B cell (primary cell): ENCODE measurements at regions not wholly inside any gene's neighbourhood (a gene's known extent, or its start where the extent isn't known, plus 50 kb on each side); places are given as distances from the start of the nearest gene placed in this dataset.

Experiments
- ATAC-seq: fragments of 200-7000 bp; cut with Tn5 transposase; one replicate; pipeline ENCODE4 v1.10.0; 2021; ENCODE audit warnings: low read depth, mild to moderate bottlenecking, moderate number of reproducible peaks, moderate library complexity
- CTCF ChIA-PET: fragments of 350-600 bp; sonication (Branson Sonifier 250); formaldehyde crosslinking; loops from one replicate; lab custom pipeline; 2021; ENCODE audit warnings: antibody characterized with exemption, inconsistent platforms; lab: Charles Lee
- POLR2A ChIA-PET: fragments of 350-600 bp; sonication (Branson Sonifier 250); formaldehyde crosslinking; loops from one replicate; lab custom pipeline; 2021; ENCODE audit warnings: antibody characterized with exemption; lab: Charles Lee
- DNase-seq: peaks from one replicate; pipeline ENCODE4 v3.0.0; 2013
- H2AFZ ChIP-seq: 2 replicates; pipeline ENCODE4 v1.6.1; 2012; ENCODE audit warnings: mild to moderate bottlenecking, low read depth, low read length; ENCODE audit not compliant: insufficient read depth, poor library complexity, severe bottlenecking
- H3K27ac ChIP-seq, 2 donors: 1 replicate in 1 of 2; 2 replicates in 1 of 2; pipeline ENCODE4 v1.5.1; 2012 to 2013; ENCODE audit warnings: low read length in 2 of 2, mild to moderate bottlenecking in 2 of 2, moderate library complexity in 1 of 2
- H3K27me3 ChIP-seq, 4 experiments: fragments of 200-600 bp in 1 of 4; sonication (generic) in 1 of 4; replicated peaks in 1 of 4; 1 replicate in 2 of 4; 2 replicates in 2 of 4; pipeline versions ENCODE4 v1.6.1 to v1.7.0; 2013 to 2016; ENCODE audit warnings: low read length in 3 of 4, mild to moderate bottlenecking in 2 of 4, mixed read lengths in 1 of 4, moderate library complexity in 1 of 4; ENCODE audit not compliant: insufficient read depth in 4 of 4, control insufficient read depth in 3 of 4; ENCODE audit errors: control extremely low read depth in 1 of 4
- H3K36me3 ChIP-seq, 2 experiments: replicated peaks in 1 of 2; 1 replicate in 1 of 2; 2 replicates in 1 of 2; pipeline versions ENCODE4 v1.6.1 to v1.7.1; 2013; ENCODE audit warnings: low read length in 1 of 2; ENCODE audit not compliant: insufficient read depth in 2 of 2, control insufficient read depth in 1 of 2; ENCODE audit errors: control extremely low read depth in 1 of 2, extremely low read depth in 1 of 2
- H3K4me1 ChIP-seq, 2 donors: fragments of 200-600 bp in 1 of 2; sonication (generic) in 1 of 2; 1 replicate in 1 of 2; 2 replicates in 1 of 2; pipeline versions ENCODE4 v1.5.1 to v1.6.1; 2013 to 2017; ENCODE audit warnings: low read length in 2 of 2; ENCODE audit not compliant: control insufficient read depth in 2 of 2, insufficient read depth in 2 of 2
- H3K4me2 ChIP-seq: replicated peaks from 2 replicates; pipeline ENCODE3; 2012; ENCODE audit warnings: mild to moderate bottlenecking, low read depth, low read length; ENCODE audit not compliant: poor library complexity, severe bottlenecking
- H3K4me3 ChIP-seq, 5 experiments: fragments of 200-600 bp in 1 of 5; sonication (generic) in 1 of 5; 1 replicate in 3 of 5; 2 replicates in 2 of 5; pipeline versions ENCODE4 v1.5.1 to v1.7.0; 2011 to 2016; ENCODE audit warnings: low read length in 4 of 5, mild to moderate bottlenecking in 4 of 5, low read depth in 2 of 5, control low read depth in 1 of 5, moderate library complexity in 1 of 5; ENCODE audit not compliant: insufficient read depth in 1 of 5; ENCODE audit errors: control extremely low read depth in 1 of 5, extremely low read depth in 1 of 5
- H3K79me2 ChIP-seq: fragments of 200-600 bp; sonication (generic); one replicate; pipeline ENCODE4 v1.6.0; 2016; ENCODE audit warnings: low read length; ENCODE audit not compliant: control insufficient read depth, insufficient read depth
- H3K9ac ChIP-seq: fragments of 200-600 bp; sonication (generic); 2 replicates; pipeline ENCODE4 v1.6.1; 2017; ENCODE audit warnings: mild to moderate bottlenecking, low read length, moderate library complexity
- H3K9me3 ChIP-seq, 3 donors: one replicate each; pipeline versions ENCODE4 v1.6.1 to v1.7.1; 2013; ENCODE audit warnings: low read length in 2 of 3; ENCODE audit not compliant: control insufficient read depth in 2 of 3, insufficient read depth in 1 of 3; ENCODE audit errors: control extremely low read depth in 1 of 3
- H4K20me1 ChIP-seq: 2 replicates; pipeline ENCODE4 v1.6.0; 2012; ENCODE audit warnings: mild to moderate bottlenecking, low read length; ENCODE audit not compliant: insufficient read depth, control insufficient read depth, poor library complexity, severe bottlenecking
- H3K27ac Mint-ChIP-seq: one replicate; pipeline ENCODE4 v1.8.0; 2021; ENCODE audit warnings: mixed read lengths
- H3K27me3 Mint-ChIP-seq: one replicate; pipeline ENCODE4 v1.8.0; 2021; ENCODE audit warnings: mixed read lengths
- H3K4me1 Mint-ChIP-seq: one replicate; pipeline ENCODE4 v1.8.0; 2021; ENCODE audit warnings: mixed read lengths
- H3K4me3 Mint-ChIP-seq: one replicate; pipeline ENCODE4 v1.8.0; 2021; ENCODE audit warnings: mixed read lengths
- H3K9me3 Mint-ChIP-seq: one replicate; pipeline ENCODE4 v1.8.0; 2022; ENCODE audit warnings: mixed read lengths; ENCODE audit not compliant: insufficient read depth
- CTCF ChIP-seq: fragments of 200-600 bp; IDR thresholded peaks from one replicate; pipeline ENCODE4 v1.8.0; 2022; ENCODE audit warnings: antibody characterized with exemption, mild to moderate bottlenecking
- EZH2 ChIP-seq: IDR thresholded peaks from 2 replicates; pipeline ENCODE4 v1.6.1; 2012; ENCODE audit warnings: borderline replicate concordance, low read depth, mild to moderate bottlenecking, moderate library complexity, low read length; ENCODE audit not compliant: insufficient read depth, poor library complexity, severe bottlenecking
- WGBS: methylation state at CpG from one replicate; pipeline ENCODE4 v1.1.5; 2013; ENCODE audit warnings: missing lambda C conversion rate; ENCODE audit not compliant: insufficient coverage; 5-methylcytosine and 5-hydroxymethylcytosine counted together
- intact Hi-C: fragments of 100-400 bp; cut with micrococcal nuclease; formaldehyde crosslinking; loops from one replicate; pipeline ENCODE4 v1.10.0; 2022

- H3K9ac ChIP-seq: no peak overlapping the region
- H2AFZ ChIP-seq: no peak overlapping the region
- DNase-seq (no peak), ATAC-seq (no peak)
- no peak overlapping the region for H3K4me3 ChIP-seq
- no peaks in the 10 kb centered on the region for H3K9me3 ChIP-seq
- H3K36me3 ChIP-seq: no peaks in the 10 kb centered on the region
- no peak for TF ChIP-seq CTCF
- no peak for TF ChIP-seq EZH2
- H4K20me1 ChIP-seq: no peaks in the 10 kb centered on the region
- ChIA-PET POLR2A (no interaction called here), CTCF (interaction anchor here (0.7 to 12.6 kb wide), 3 partner anchors 90 to 1241 kb away, joined by 3 to 104 read pairs (median 3); partner anchors contain the start of gene PPM1J)
- no peaks in the 10 kb centered on the region for H3K4me1 ChIP-seq
- peaks cover 28% of the 10 kb centered on the region for H3K27me3 Mint-ChIP-seq
- no peak overlapping the region for H3K4me3 Mint-ChIP-seq
- 100% methylated on average over 1 of the region's 6 CpGs for WGBS
- H3K9me3 Mint-ChIP-seq: no peaks in the 10 kb centered on the region
- no peaks in the 10 kb centered on the region for H3K27me3 ChIP-seq
- H3K4me2 ChIP-seq: no peak overlapping the region
- intact Hi-C loops: no loop called here
- no peaks in the 10 kb centered on the region for H3K79me2 ChIP-seq
- H3K27ac ChIP-seq: no peak overlapping the region
- no peaks in the 10 kb centered on the region for H3K4me1 Mint-ChIP-seq
- no peak overlapping the region for H3K27ac Mint-ChIP-seq
Observed at GRCh38 chr1:112807117-112807516, 92.0 kb upstream of the PPM1J start.

- H3K4me2 ChIP-seq: no peak overlapping the region
- intact Hi-C loops: no loop called here
- no peak for DNase-seq
- ChIA-PET POLR2A (no interaction called here), CTCF (interaction anchor here (1.3 to 12.6 kb wide), 2 partner anchors 89 to 415 kb away, joined by 5 to 104 read pairs; partner anchors contain the start of gene PPM1J)
- H3K79me2 ChIP-seq: no peaks in the 10 kb centered on the region
- no peaks in the 10 kb centered on the region for H3K27me3 ChIP-seq
- Mint-ChIP-seq H3K27me3 (peaks cover 32% of the 10 kb centered on the region), H3K27ac (no peak overlapping the region), H3K4me1 (no peaks in the 10 kb centered on the region), H3K4me3 (no peak overlapping the region), H3K9me3 (no peaks in the 10 kb centered on the region)
- H4K20me1 ChIP-seq: no peaks in the 10 kb centered on the region
- TF ChIP-seq CTCF (no peak), EZH2 (no peak)
- H3K36me3 ChIP-seq: no peaks in the 10 kb centered on the region
- no peak overlapping the region for H2AFZ ChIP-seq
- H3K27ac ChIP-seq: no peak overlapping the region
- 87% methylated on average over 3 of the region's 3 CpGs for WGBS
- H3K4me1 ChIP-seq: no peaks in the 10 kb centered on the region
- H3K4me3 ChIP-seq: no peak overlapping the region
- no peak for ATAC-seq
- H3K9ac ChIP-seq: no peak overlapping the region
- no peaks in the 10 kb centered on the region for H3K9me3 ChIP-seq
Observed at GRCh38 chr1:112806090-112806642, 91.0 kb upstream of the PPM1J start.
